WTC11 (cell line): ENCODE measurements at regions not wholly inside any gene's neighbourhood (a gene's known extent, or its start where the extent isn't known, plus 50 kb on each side); places are given as distances from the start of the nearest gene placed in this dataset.

Experiments
- ATF1 ChIP-seq: sonication (generic); formaldehyde crosslinking; IDR thresholded peaks from 2 replicates; pipeline ENCODE4 v1.8.1; 2023; ENCODE audit warnings: mild to moderate bottlenecking, moderate library complexity, missing genetic modification reagents
- ELF4 ChIP-seq: sonication (generic); formaldehyde crosslinking; IDR thresholded peaks from 2 replicates; pipeline ENCODE4 v1.8.1; 2022; ENCODE audit warnings: low read depth, mild to moderate bottlenecking, moderate library complexity, missing genetic modification reagents
- KAT7 ChIP-seq: sonication (generic); formaldehyde crosslinking; IDR thresholded peaks from 2 replicates; pipeline ENCODE4 v1.8.1; 2023; ENCODE audit warnings: missing genetic modification reagents, mild to moderate bottlenecking, borderline replicate concordance
- MYBL2 ChIP-seq: sonication (generic); formaldehyde crosslinking; IDR thresholded peaks from 2 replicates; pipeline ENCODE4 v1.8.1; 2023; ENCODE audit warnings: mild to moderate bottlenecking, moderate library complexity, missing genetic modification reagents
- SP1 ChIP-seq: sonication (generic); formaldehyde crosslinking; conservative IDR thresholded peaks from 2 replicates; pipeline ENCODE4 v1.8.1; 2022; ENCODE audit warnings: missing genetic modification reagents
- TCF7 ChIP-seq: sonication (generic); formaldehyde crosslinking; IDR thresholded peaks from 2 replicates; pipeline ENCODE4 v1.8.0; 2022; ENCODE audit warnings: mild to moderate bottlenecking, low read depth, missing genetic modification reagents, moderate library complexity
- ZNF232 ChIP-seq: sonication (generic); formaldehyde crosslinking; IDR thresholded peaks from 2 replicates; pipeline ENCODE4 v1.8.0; 2022; ENCODE audit warnings: mild to moderate bottlenecking, missing genetic modification reagents
- TF ChIP-seq, protein P1 (sequence below): sonication (generic); formaldehyde crosslinking; IDR thresholded peaks from 2 replicates; pipeline ENCODE4 v1.8.1; 2023; ENCODE audit warnings: mild to moderate bottlenecking, missing genetic modification reagents, borderline replicate concordance
- TF ChIP-seq, protein P2 (sequence below): fragments of 200-600 bp; IDR thresholded peaks from 2 replicates; pipeline ENCODE4 v1.8.0; 2022; ENCODE audit warnings: antibody characterized with exemption
- TF ChIP-seq, protein P3 (sequence below): sonication (generic); formaldehyde crosslinking; IDR thresholded peaks from 2 replicates; pipeline ENCODE4 v1.8.0; 2022; ENCODE audit warnings: missing genetic modification reagents
- TF ChIP-seq, protein P4 (sequence below): sonication (generic); formaldehyde crosslinking; IDR thresholded peaks from 2 replicates; pipeline ENCODE4 v1.8.0; 2023; ENCODE audit warnings: mild to moderate bottlenecking, missing genetic modification reagents
- TF ChIP-seq, protein P5 (sequence below): sonication (generic); formaldehyde crosslinking; IDR thresholded peaks from 2 replicates; pipeline ENCODE4 v1.8.1; 2023; ENCODE audit warnings: mild to moderate bottlenecking, missing genetic modification reagents, moderate library complexity

DNA sequence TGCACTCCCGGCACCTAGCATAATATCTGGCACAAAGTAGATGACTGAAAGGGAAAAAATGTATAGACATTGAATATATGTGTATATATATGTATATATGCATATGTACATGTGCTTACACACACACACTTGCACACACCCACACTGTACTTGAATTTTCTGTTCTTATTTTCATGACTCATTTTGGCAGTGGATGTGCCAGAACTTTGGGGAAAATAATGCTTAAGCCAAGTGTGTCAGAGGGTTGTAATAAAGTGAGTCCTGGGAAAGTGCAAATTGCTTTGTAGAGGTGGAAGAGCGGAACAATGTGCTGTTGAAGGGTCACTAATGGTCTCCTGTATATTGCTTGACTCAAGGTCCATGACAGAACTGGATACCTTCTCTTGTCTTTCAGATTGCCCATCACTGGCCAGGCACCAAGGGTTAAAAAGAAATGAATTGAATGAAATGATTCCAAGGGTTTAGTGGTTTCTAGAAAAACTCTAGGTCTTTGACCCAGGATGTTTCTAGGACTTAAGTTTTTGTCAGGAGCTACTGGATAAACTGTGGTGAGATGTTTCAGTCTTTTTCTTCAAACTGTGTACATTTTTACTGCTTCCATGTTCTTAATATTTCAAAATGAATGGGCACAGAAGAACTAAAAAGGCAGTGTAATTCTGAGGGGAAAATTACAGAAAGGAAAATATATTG is 129.9 kb upstream of the MOCS2 start:
- TF ChIP-seq, protein P1, sequence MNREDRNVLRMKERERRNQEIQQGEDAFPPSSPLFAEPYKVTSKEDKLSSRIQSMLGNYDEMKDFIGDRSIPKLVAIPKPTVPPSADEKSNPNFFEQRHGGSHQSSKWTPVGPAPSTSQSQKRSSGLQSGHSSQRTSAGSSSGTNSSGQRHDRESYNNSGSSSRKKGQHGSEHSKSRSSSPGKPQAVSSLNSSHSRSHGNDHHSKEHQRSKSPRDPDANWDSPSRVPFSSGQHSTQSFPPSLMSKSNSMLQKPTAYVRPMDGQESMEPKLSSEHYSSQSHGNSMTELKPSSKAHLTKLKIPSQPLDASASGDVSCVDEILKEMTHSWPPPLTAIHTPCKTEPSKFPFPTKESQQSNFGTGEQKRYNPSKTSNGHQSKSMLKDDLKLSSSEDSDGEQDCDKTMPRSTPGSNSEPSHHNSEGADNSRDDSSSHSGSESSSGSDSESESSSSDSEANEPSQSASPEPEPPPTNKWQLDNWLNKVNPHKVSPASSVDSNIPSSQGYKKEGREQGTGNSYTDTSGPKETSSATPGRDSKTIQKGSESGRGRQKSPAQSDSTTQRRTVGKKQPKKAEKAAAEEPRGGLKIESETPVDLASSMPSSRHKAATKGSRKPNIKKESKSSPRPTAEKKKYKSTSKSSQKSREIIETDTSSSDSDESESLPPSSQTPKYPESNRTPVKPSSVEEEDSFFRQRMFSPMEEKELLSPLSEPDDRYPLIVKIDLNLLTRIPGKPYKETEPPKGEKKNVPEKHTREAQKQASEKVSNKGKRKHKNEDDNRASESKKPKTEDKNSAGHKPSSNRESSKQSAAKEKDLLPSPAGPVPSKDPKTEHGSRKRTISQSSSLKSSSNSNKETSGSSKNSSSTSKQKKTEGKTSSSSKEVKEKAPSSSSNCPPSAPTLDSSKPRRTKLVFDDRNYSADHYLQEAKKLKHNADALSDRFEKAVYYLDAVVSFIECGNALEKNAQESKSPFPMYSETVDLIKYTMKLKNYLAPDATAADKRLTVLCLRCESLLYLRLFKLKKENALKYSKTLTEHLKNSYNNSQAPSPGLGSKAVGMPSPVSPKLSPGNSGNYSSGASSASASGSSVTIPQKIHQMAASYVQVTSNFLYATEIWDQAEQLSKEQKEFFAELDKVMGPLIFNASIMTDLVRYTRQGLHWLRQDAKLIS (CRISPR knock-in tag) = no peak
- TF ChIP-seq, protein P2, sequence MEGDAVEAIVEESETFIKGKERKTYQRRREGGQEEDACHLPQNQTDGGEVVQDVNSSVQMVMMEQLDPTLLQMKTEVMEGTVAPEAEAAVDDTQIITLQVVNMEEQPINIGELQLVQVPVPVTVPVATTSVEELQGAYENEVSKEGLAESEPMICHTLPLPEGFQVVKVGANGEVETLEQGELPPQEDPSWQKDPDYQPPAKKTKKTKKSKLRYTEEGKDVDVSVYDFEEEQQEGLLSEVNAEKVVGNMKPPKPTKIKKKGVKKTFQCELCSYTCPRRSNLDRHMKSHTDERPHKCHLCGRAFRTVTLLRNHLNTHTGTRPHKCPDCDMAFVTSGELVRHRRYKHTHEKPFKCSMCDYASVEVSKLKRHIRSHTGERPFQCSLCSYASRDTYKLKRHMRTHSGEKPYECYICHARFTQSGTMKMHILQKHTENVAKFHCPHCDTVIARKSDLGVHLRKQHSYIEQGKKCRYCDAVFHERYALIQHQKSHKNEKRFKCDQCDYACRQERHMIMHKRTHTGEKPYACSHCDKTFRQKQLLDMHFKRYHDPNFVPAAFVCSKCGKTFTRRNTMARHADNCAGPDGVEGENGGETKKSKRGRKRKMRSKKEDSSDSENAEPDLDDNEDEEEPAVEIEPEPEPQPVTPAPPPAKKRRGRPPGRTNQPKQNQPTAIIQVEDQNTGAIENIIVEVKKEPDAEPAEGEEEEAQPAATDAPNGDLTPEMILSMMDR = no peak
- TF ChIP-seq KAT7 (CRISPR knock-in tag) (no peak), SP1 (CRISPR knock-in tag) (no peak), MYBL2 (CRISPR knock-in tag) (no peak), ZNF232 (CRISPR knock-in tag) (no peak), ATF1 (CRISPR knock-in tag) (no peak), ELF4 (CRISPR knock-in tag) (no peak), TCF7 (no peak)
- TF ChIP-seq, protein P3, sequence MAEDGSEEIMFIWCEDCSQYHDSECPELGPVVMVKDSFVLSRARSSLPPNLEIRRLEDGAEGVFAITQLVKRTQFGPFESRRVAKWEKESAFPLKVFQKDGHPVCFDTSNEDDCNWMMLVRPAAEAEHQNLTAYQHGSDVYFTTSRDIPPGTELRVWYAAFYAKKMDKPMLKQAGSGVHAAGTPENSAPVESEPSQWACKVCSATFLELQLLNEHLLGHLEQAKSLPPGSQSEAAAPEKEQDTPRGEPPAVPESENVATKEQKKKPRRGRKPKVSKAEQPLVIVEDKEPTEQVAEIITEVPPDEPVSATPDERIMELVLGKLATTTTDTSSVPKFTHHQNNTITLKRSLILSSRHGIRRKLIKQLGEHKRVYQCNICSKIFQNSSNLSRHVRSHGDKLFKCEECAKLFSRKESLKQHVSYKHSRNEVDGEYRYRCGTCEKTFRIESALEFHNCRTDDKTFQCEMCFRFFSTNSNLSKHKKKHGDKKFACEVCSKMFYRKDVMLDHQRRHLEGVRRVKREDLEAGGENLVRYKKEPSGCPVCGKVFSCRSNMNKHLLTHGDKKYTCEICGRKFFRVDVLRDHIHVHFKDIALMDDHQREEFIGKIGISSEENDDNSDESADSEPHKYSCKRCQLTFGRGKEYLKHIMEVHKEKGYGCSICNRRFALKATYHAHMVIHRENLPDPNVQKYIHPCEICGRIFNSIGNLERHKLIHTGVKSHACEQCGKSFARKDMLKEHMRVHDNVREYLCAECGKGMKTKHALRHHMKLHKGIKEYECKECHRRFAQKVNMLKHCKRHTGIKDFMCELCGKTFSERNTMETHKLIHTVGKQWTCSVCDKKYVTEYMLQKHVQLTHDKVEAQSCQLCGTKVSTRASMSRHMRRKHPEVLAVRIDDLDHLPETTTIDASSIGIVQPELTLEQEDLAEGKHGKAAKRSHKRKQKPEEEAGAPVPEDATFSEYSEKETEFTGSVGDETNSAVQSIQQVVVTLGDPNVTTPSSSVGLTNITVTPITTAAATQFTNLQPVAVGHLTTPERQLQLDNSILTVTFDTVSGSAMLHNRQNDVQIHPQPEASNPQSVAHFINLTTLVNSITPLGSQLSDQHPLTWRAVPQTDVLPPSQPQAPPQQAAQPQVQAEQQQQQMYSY (CRISPR knock-in tag) = no peak
- TF ChIP-seq, protein P4, sequence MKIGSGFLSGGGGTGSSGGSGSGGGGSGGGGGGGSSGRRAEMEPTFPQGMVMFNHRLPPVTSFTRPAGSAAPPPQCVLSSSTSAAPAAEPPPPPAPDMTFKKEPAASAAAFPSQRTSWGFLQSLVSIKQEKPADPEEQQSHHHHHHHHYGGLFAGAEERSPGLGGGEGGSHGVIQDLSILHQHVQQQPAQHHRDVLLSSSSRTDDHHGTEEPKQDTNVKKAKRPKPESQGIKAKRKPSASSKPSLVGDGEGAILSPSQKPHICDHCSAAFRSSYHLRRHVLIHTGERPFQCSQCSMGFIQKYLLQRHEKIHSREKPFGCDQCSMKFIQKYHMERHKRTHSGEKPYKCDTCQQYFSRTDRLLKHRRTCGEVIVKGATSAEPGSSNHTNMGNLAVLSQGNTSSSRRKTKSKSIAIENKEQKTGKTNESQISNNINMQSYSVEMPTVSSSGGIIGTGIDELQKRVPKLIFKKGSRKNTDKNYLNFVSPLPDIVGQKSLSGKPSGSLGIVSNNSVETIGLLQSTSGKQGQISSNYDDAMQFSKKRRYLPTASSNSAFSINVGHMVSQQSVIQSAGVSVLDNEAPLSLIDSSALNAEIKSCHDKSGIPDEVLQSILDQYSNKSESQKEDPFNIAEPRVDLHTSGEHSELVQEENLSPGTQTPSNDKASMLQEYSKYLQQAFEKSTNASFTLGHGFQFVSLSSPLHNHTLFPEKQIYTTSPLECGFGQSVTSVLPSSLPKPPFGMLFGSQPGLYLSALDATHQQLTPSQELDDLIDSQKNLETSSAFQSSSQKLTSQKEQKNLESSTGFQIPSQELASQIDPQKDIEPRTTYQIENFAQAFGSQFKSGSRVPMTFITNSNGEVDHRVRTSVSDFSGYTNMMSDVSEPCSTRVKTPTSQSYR = no peak
- TF ChIP-seq, protein P5, sequence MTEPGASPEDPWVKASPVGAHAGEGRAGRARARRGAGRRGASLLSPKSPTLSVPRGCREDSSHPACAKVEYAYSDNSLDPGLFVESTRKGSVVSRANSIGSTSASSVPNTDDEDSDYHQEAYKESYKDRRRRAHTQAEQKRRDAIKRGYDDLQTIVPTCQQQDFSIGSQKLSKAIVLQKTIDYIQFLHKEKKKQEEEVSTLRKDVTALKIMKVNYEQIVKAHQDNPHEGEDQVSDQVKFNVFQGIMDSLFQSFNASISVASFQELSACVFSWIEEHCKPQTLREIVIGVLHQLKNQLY (CRISPR knock-in tag) = no peak
